GM23338 (cell line): ENCODE measurements at regions not wholly inside any gene's neighbourhood (a gene's known extent, or its start where the extent isn't known, plus 50 kb on each side); places are given as distances from the start of the nearest gene placed in this dataset.

ENCODE experiments used
- ATAC-seq: fragments of 200-7000 bp; cut with Tn5 transposase; 3 replicates; pipeline ENCODE4 v1.9.1; 2020
- DNase-seq: peaks from one replicate; pipeline ENCODE4 v3.0.0-alpha.2; 2015; ENCODE audit warnings: low spot score
- H2AFZ ChIP-seq: fragments of 200-600 bp; sonication (generic); 2 replicates; pipeline ENCODE4 v1.8.0; 2016; ENCODE audit warnings: antibody characterized with exemption, mild to moderate bottlenecking, moderate library complexity
- H3F3A ChIP-seq: fragments of 200-600 bp; sonication (generic); replicated peaks from 2 replicates; pipeline ENCODE4 v1.8.0; 2017; ENCODE audit warnings: antibody characterized with exemption, mixed run types, low read depth
- H3K27ac ChIP-seq: fragments of 200-600 bp; sonication (generic); 2 replicates; pipeline ENCODE4 v1.6.1; 2016; ENCODE audit warnings: low read depth
- H3K27me3 ChIP-seq: fragments of 200-600 bp; sonication (generic); 2 replicates; pipeline ENCODE4 v1.8.0; 2016; ENCODE audit warnings: mild to moderate bottlenecking, mixed run types, moderate library complexity; ENCODE audit not compliant: insufficient read depth
- H3K36me3 ChIP-seq: fragments of 200-600 bp; sonication (generic); 2 replicates; pipeline ENCODE4 v1.8.0; 2016; ENCODE audit warnings: mild to moderate bottlenecking; ENCODE audit not compliant: insufficient read depth
- H3K4me1 ChIP-seq: fragments of 200-600 bp; sonication (generic); 2 replicates; pipeline ENCODE4 v1.8.0; 2016; ENCODE audit warnings: mild to moderate bottlenecking, moderate library complexity; ENCODE audit not compliant: insufficient read depth
- H3K4me2 ChIP-seq: fragments of 200-600 bp; sonication (generic); 2 replicates; pipeline ENCODE4 v1.7.1; 2017; ENCODE audit warnings: mixed run types
- H3K4me3 ChIP-seq: fragments of 200-600 bp; sonication (generic); 2 replicates; pipeline ENCODE4 v1.6.1; 2016; ENCODE audit warnings: mixed run types
- H3K79me2 ChIP-seq: fragments of 200-600 bp; sonication (generic); replicated peaks from 2 replicates; pipeline ENCODE4 v1.8.0; 2017; ENCODE audit warnings: mild to moderate bottlenecking; ENCODE audit not compliant: insufficient read depth
- H3K9me2 ChIP-seq: fragments of 200-600 bp; sonication (generic); 2 replicates; pipeline ENCODE4 v1.8.0; 2017; ENCODE audit not compliant: insufficient read depth
- H4K20me1 ChIP-seq: fragments of 200-600 bp; sonication (generic); replicated peaks from 2 replicates; pipeline ENCODE4 v1.8.0; 2017; ENCODE audit warnings: mild to moderate bottlenecking; ENCODE audit not compliant: insufficient read depth
- H3K27ac Mint-ChIP-seq: 2 replicates; pipeline ENCODE4 v1.8.0; 2020; ENCODE audit warnings: inconsistent platforms, mild to moderate bottlenecking, moderate library complexity, mixed read lengths
- H3K27me3 Mint-ChIP-seq: 3 replicates; pipeline ENCODE4 v1.8.0; 2022; ENCODE audit warnings: low read depth, mild to moderate bottlenecking, moderate library complexity, mixed read lengths, inconsistent platforms; ENCODE audit not compliant: insufficient read depth, poor library complexity
- H3K36me3 Mint-ChIP-seq: 3 replicates; pipeline ENCODE4 v1.8.0; 2021; ENCODE audit warnings: low read depth, mild to moderate bottlenecking, inconsistent platforms, moderate library complexity, mixed read lengths
- H3K4me1 Mint-ChIP-seq: 3 replicates; pipeline ENCODE4 v1.8.0; 2020; ENCODE audit warnings: mild to moderate bottlenecking, inconsistent platforms, mixed read lengths
- H3K4me3 Mint-ChIP-seq: 3 replicates; pipeline ENCODE4 v1.8.0; 2021; ENCODE audit warnings: moderate library complexity, mild to moderate bottlenecking, inconsistent platforms, mixed read lengths
- H3K9me3 Mint-ChIP-seq: 3 replicates; pipeline ENCODE4 v1.8.0; 2020; ENCODE audit warnings: moderate library complexity, mild to moderate bottlenecking, inconsistent platforms, mixed read lengths
- EZH2 ChIP-seq: fragments of 200-600 bp; sonication (generic); IDR thresholded peaks from one replicate; pipeline ENCODE4 v1.8.0; 2017; ENCODE audit warnings: antibody characterized with exemption, mild to moderate bottlenecking, low read depth; ENCODE audit not compliant: unreplicated experiment
- JUNB ChIP-seq: IDR thresholded peaks from one replicate; pipeline ENCODE4 v1.6.1; 2016; ENCODE audit warnings: antibody characterized with exemption; ENCODE audit not compliant: unreplicated experiment
- STAT1 ChIP-seq: IDR thresholded peaks from one replicate; pipeline ENCODE4 v1.6.1; 2016; ENCODE audit warnings: antibody characterized with exemption; ENCODE audit not compliant: unreplicated experiment
- ZNF331 ChIP-seq: fragments of 250-450 bp; sonication (Bioruptor Pico); IDR thresholded peaks from 2 replicates; pipeline ENCODE4 v1.5.0; 2020; ENCODE audit warnings: low read depth, mild to moderate bottlenecking, moderate library complexity
- TF ChIP-seq, protein P1 (sequence below): fragments of 250-450 bp; sonication (Bioruptor Pico); IDR thresholded peaks from 2 replicates; pipeline ENCODE4 v1.5.0; 2020; ENCODE audit warnings: mild to moderate bottlenecking, moderate library complexity
- TF ChIP-seq, protein P2 (sequence below), 2 experiments: fragments of 200-600 bp in 1 of 2; sonication (generic) in 1 of 2; conservative IDR thresholded peaks; 2 replicates each; pipeline versions ENCODE4 v1.5.1 to v1.6.1; 2016 to 2017; ENCODE audit warnings: antibody characterized with exemption in 2 of 2, low read depth in 2 of 2, mild to moderate bottlenecking in 2 of 2, moderate library complexity in 1 of 2
- TF ChIP-seq, protein P3 (sequence below): IDR thresholded peaks from 2 replicates; pipeline ENCODE4 v1.6.1; 2016; ENCODE audit warnings: antibody characterized with exemption

DNA sequence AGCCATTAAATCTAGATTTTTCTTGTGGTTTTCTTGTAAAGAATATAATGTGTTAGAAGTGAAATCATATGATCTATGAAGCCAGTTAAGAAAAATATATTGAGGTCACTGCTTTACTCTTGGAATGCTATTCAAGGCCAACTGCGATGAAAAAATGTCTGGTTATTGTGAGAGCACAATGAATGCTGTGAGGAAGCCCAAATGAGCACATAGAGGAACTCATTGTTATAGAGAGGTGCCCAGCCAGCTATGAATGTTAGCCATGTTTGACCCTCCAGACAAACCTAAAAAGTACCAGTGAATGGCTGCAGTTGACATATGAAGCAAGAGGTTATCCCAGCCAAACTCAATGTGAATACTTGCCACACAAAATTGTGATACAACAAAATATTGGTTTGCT, 359.8 kb upstream of the FAM174A start (continued):
- TF ChIP-seq, protein P1, sequence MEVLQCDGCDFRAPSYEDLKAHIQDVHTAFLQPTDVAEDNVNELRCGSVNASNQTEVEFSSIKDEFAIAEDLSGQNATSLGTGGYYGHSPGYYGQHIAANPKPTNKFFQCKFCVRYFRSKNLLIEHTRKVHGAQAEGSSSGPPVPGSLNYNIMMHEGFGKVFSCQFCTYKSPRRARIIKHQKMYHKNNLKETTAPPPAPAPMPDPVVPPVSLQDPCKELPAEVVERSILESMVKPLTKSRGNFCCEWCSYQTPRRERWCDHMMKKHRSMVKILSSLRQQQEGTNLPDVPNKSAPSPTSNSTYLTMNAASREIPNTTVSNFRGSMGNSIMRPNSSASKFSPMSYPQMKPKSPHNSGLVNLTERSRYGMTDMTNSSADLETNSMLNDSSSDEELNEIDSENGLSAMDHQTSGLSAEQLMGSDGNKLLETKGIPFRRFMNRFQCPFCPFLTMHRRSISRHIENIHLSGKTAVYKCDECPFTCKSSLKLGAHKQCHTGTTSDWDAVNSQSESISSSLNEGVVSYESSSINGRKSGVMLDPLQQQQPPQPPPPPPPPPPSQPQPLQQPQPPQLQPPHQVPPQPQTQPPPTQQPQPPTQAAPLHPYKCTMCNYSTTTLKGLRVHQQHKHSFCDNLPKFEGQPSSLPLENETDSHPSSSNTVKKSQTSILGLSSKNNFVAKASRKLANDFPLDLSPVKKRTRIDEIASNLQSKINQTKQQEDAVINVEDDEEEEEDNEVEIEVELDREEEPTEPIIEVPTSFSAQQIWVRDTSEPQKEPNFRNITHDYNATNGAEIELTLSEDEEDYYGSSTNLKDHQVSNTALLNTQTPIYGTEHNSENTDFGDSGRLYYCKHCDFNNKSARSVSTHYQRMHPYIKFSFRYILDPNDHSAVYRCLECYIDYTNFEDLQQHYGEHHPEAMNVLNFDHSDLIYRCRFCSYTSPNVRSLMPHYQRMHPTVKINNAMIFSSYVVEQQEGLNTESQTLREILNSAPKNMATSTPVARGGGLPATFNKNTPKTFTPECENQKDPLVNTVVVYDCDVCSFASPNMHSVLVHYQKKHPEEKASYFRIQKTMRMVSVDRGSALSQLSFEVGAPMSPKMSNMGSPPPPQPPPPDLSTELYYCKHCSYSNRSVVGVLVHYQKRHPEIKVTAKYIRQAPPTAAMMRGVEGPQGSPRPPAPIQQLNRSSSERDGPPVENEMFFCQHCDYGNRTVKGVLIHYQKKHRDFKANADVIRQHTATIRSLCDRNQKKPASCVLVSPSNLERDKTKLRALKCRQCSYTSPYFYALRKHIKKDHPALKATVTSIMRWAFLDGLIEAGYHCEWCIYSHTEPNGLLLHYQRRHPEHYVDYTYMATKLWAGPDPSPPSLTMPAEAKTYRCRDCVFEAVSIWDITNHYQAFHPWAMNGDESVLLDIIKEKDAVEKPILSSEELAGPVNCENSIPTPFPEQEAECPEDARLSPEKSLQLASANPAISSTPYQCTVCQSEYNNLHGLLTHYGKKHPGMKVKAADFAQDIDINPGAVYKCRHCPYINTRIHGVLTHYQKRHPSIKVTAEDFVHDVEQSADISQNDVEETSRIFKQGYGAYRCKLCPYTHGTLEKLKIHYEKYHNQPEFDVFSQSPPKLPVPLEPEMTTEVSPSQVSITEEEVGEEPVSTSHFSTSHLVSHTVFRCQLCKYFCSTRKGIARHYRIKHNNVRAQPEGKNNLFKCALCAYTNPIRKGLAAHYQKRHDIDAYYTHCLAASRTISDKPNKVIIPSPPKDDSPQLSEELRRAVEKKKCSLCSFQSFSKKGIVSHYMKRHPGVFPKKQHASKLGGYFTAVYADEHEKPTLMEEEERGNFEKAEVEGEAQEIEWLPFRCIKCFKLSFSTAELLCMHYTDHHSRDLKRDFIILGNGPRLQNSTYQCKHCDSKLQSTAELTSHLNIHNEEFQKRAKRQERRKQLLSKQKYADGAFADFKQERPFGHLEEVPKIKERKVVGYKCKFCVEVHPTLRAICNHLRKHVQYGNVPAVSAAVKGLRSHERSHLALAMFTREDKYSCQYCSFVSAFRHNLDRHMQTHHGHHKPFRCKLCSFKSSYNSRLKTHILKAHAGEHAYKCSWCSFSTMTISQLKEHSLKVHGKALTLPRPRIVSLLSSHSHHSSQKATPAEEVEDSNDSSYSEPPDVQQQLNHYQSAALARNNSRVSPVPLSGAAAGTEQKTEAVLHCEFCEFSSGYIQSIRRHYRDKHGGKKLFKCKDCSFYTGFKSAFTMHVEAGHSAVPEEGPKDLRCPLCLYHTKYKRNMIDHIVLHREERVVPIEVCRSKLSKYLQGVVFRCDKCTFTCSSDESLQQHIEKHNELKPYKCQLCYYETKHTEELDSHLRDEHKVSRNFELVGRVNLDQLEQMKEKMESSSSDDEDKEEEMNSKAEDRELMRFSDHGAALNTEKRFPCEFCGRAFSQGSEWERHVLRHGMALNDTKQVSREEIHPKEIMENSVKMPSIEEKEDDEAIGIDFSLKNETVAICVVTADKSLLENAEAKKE (CRISPR knock-in tag) = no peak
- TF ChIP-seq, protein P2, sequence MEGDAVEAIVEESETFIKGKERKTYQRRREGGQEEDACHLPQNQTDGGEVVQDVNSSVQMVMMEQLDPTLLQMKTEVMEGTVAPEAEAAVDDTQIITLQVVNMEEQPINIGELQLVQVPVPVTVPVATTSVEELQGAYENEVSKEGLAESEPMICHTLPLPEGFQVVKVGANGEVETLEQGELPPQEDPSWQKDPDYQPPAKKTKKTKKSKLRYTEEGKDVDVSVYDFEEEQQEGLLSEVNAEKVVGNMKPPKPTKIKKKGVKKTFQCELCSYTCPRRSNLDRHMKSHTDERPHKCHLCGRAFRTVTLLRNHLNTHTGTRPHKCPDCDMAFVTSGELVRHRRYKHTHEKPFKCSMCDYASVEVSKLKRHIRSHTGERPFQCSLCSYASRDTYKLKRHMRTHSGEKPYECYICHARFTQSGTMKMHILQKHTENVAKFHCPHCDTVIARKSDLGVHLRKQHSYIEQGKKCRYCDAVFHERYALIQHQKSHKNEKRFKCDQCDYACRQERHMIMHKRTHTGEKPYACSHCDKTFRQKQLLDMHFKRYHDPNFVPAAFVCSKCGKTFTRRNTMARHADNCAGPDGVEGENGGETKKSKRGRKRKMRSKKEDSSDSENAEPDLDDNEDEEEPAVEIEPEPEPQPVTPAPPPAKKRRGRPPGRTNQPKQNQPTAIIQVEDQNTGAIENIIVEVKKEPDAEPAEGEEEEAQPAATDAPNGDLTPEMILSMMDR (conservative IDR thresholded peaks at IDR 0.05; ENCODE audit: low read depth in 2 of 2) = no peak
- TF ChIP-seq EZH2 (no peak), JUNB (no peak)

DNA sequence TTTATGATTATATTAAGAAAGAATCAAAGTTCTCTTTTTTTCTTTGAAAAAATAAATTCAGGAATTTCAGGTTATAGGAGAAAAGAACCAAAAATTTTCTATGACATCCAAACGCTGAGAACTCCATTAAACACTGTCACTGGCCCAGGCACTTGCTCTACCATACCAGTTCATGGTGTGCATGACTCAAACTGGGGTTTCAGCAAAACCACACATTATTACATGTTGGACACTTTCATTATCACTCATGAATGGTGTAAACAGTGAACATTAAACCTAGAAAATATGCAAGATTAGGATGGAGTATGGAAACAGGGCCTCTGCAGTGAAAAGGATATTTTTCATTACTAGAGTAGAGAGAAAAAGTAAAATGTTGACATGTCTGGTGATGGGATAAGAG, 369.9 kb upstream of the FAM174A start:
- Histone ChIP-seq H3K9me2 (no peaks in the 10 kb centered on the region; the same call in 1 of the 2 replicates), H4K20me1 (no peaks in the 10 kb centered on the region), H3K27me3 (no peaks in the 10 kb centered on the region), H3K4me1 (no peaks in the 10 kb centered on the region), H2AFZ (no peak overlapping the region), H3K4me3 (no peak overlapping the region), H3K4me2 (no peak overlapping the region), H3F3A (no peaks in the 10 kb centered on the region), H3K36me3 (no peaks in the 10 kb centered on the region; the same call in none of the 2 replicates), H3K79me2 (no peaks in the 10 kb centered on the region), H3K27ac (no peak overlapping the region)
- Mint-ChIP-seq H3K36me3 (peaks cover 9% of the 10 kb centered on the region; the same call in 2 of the 3 replicates), H3K27me3 (no peaks in the 10 kb centered on the region), H3K9me3 (peaks cover 25% of the 10 kb centered on the region), H3K4me1 (peaks cover 4% of the 10 kb centered on the region; the same call in 1 of the 3 replicates), H3K4me3 (no peak overlapping the region), H3K27ac (no peak overlapping the region)
- DNase-seq (no peak), ATAC-seq (no peak)
- TF ChIP-seq ZNF331 = no peak
- TF ChIP-seq, protein P3, sequence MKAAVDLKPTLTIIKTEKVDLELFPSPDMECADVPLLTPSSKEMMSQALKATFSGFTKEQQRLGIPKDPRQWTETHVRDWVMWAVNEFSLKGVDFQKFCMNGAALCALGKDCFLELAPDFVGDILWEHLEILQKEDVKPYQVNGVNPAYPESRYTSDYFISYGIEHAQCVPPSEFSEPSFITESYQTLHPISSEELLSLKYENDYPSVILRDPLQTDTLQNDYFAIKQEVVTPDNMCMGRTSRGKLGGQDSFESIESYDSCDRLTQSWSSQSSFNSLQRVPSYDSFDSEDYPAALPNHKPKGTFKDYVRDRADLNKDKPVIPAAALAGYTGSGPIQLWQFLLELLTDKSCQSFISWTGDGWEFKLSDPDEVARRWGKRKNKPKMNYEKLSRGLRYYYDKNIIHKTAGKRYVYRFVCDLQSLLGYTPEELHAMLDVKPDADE = no peak
- TF ChIP-seq, protein P1 (CRISPR knock-in tag) = no peak
- TF ChIP-seq STAT1 = no peak
